Peyer's patch (tissue), 4 donors: ENCODE measurements at regions not wholly inside any gene's neighbourhood (a gene's known extent, or its start where the extent isn't known, plus 50 kb on each side); places are given as distances from the start of the nearest gene placed in this dataset.

ENCODE experiments used
- DNase-seq, 3 donors: peaks; one replicate each; pipeline ENCODE4 v3.0.0-alpha.2; 2017 to 2019
- H3K27ac ChIP-seq, 4 donors: fragments of 200-600 bp; sonication (generic); one replicate each; pipeline ENCODE4 v1.5.1; 2016 to 2019
- H3K27me3 ChIP-seq, 2 donors: fragments of 200-600 bp; sonication (generic); one replicate each; pipeline ENCODE4 v1.5.1; 2019
- H3K36me3 ChIP-seq, 3 donors: fragments of 200-600 bp; sonication (generic); one replicate each; pipeline ENCODE4 v1.5.1; 2016 to 2019
- H3K4me1 ChIP-seq, 4 donors: fragments of 200-600 bp; sonication (generic); one replicate each; pipeline ENCODE4 v1.5.1; 2016 to 2019
- H3K4me3 ChIP-seq, 4 donors: fragments of 200-600 bp; sonication (generic); 1 replicate in 3 of 4; 2 replicates in 1 of 4; pipeline ENCODE4 v1.5.1; 2016 to 2019; ENCODE audit warnings: mild to moderate bottlenecking in 1 of 4
- H3K9me3 ChIP-seq, 4 donors: fragments of 200-600 bp; sonication (generic); one replicate each; pipeline ENCODE4 v1.5.1; 2016 to 2019; ENCODE audit warnings: mild to moderate bottlenecking in 1 of 4
- CTCF ChIP-seq, 6 experiments: fragments of 450-650 bp in 4 of 6; fragments of 200-600 bp in 2 of 6; sonication (generic) in 1 of 6; IDR thresholded peaks; one replicate each; pipeline ENCODE4 v1.5.1; 2017 to 2019; ENCODE audit warnings: antibody characterized with exemption in 6 of 6, mild to moderate bottlenecking in 3 of 6, moderate library complexity in 1 of 6
- POLR2A ChIP-seq, 2 donors: fragments of 450-650 bp; IDR thresholded peaks; one replicate each; pipeline ENCODE4 v1.5.1; 2017; ENCODE audit warnings: antibody characterized with exemption in 2 of 2, mild to moderate bottlenecking in 2 of 2, moderate library complexity in 2 of 2

- no peak overlapping the region for H3K27ac ChIP-seq
- H3K27me3 ChIP-seq = no peaks in the 10 kb centered on the region
- H3K4me3 ChIP-seq = no peak overlapping the region
- DNase-seq = no peak
- H3K4me1 ChIP-seq = no peaks in the 10 kb centered on the region
- TF ChIP-seq POLR2A (IDR thresholded peaks at IDR 0.05) (no peak), CTCF (IDR thresholded peaks at IDR 0.05) (no peak)
- H3K9me3 ChIP-seq = no peaks in the 10 kb centered on the region
- H3K36me3 ChIP-seq = no peaks in the 10 kb centered on the region
These were observed 108.1 kb downstream of the RTL9 start for GRCh38 chrX:110466790-110467189.

GRCh38 chrX:110472265-110472664, 113.6 kb downstream of the RTL9 start:
- TF ChIP-seq POLR2A (IDR thresholded peaks at IDR 0.05) = no peak
- TF ChIP-seq CTCF (IDR thresholded peaks at IDR 0.05) = no peak
- no peak overlapping the region for H3K4me3 ChIP-seq
- H3K27ac ChIP-seq = no peak overlapping the region
- H3K36me3 ChIP-seq = no peaks in the 10 kb centered on the region
- no peaks in the 10 kb centered on the region for H3K4me1 ChIP-seq
- H3K27me3 ChIP-seq = no peaks in the 10 kb centered on the region
- H3K9me3 ChIP-seq = no peaks in the 10 kb centered on the region
- DNase-seq = no peak

GRCh38 chrX:110477593-110478228, 119.1 kb downstream of the RTL9 start:
- no peak for TF ChIP-seq CTCF (IDR thresholded peaks at IDR 0.05)
- no peak for TF ChIP-seq POLR2A (IDR thresholded peaks at IDR 0.05)
- DNase-seq = no peak
- H3K27me3 ChIP-seq = no peaks in the 10 kb centered on the region
- no peak overlapping the region for H3K27ac ChIP-seq
- H3K9me3 ChIP-seq = no peaks in the 10 kb centered on the region
- H3K4me3 ChIP-seq = no peak overlapping the region
- H3K36me3 ChIP-seq = no peaks in the 10 kb centered on the region
- no peaks in the 10 kb centered on the region for H3K4me1 ChIP-seq

- H3K36me3 ChIP-seq = no peaks in the 10 kb centered on the region
- H3K4me3 ChIP-seq = no peak overlapping the region
- no peaks in the 10 kb centered on the region for H3K4me1 ChIP-seq
- H3K9me3 ChIP-seq = no peaks in the 10 kb centered on the region
- DNase-seq = no peak
- TF ChIP-seq POLR2A (IDR thresholded peaks at IDR 0.05) = no peak
- no peak for TF ChIP-seq CTCF (IDR thresholded peaks at IDR 0.05)
- H3K27me3 ChIP-seq = no peaks in the 10 kb centered on the region
- no peak overlapping the region for H3K27ac ChIP-seq
These were observed 133.4 kb downstream of the RTL9 start for GRCh38 chrX:110491846-110492620.

GRCh38 chrX:110504947-110505346, 146.3 kb downstream of the RTL9 start:
- no peak for TF ChIP-seq CTCF (IDR thresholded peaks at IDR 0.05)
- no peaks in the 10 kb centered on the region for H3K27me3 ChIP-seq
- no peak for DNase-seq
- no peaks in the 10 kb centered on the region for H3K4me1 ChIP-seq
- no peak overlapping the region for H3K4me3 ChIP-seq
- H3K27ac ChIP-seq = no peak overlapping the region
- no peaks in the 10 kb centered on the region for H3K9me3 ChIP-seq
- no peaks in the 10 kb centered on the region for H3K36me3 ChIP-seq
